Activated CD4-positive, CD25-positive, alpha-beta regulatory T cell (primary cell): ENCODE measurements at regions not wholly inside any gene's neighbourhood (a gene's known extent, or its start where the extent isn't known, plus 50 kb on each side); places are given as distances from the start of the nearest gene placed in this dataset.

Source experiments
- DNase-seq, 4 experiments: peaks; one replicate each; lab custom pipeline; 2025; lab: John Stamatoyannopoulos, UW

GRCh38 chr22:48448821-48449220 is 1378.9 kb downstream of the BRD1 start:
- no peak for DNase-seq

DNA sequence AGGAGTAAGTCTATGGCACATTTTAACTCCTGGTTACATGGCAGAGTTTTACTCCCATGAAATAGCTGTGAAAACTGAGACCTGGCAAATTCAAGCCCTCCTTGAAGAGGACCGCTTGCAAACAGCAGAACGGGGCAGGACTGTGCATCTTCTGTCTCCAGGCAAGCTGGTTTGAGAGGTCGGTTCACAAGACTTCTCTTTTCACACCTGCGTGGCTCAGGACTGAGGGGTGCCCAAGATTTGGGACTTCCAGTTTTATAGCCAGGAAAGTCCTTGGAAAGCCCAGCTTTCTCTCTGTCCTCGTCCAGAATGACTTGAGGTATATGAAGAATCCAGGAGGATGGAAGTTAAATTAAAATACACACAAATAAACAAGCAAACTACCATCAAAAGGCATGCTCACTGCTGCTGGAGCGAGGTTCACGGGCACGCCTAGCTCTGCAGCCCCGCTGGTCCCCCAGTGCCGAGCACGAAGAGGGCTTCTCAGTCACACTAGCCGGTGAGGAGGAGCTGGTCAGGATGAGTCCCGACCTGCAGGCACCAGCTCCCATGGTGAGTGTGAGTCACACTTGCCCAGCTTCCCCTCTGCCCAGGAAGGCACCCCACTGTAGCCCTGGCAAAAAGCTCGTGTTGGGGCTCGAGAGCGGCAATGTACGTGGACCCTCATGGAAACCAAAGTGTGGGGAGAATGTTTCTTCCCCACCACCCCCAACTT is 1382.4 kb downstream of the BRD1 start:
- no peak for DNase-seq

- DNase-seq: no peak
These were observed 1383.2 kb downstream of the BRD1 start for GRCh38 chr22:48444320-48445112.

DNA sequence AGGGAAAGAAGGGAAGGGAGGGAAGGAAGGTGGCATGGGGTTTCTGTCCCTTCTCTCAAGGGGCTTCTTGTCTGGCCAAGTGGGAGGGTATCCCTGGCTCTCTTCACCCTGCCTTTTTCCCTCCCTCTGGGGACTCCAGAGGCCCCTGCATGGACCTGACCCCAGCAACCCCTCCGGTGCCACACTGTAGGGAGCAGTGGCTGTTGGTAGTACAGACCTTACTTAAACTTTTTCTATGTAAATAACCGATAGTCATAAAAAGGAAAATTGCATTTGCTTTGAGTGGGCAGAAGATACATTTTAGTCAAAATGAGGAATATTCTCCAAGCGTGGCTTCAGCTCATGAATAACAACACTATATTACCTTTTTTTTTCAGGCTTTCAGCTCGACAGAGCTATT is 1384.0 kb downstream of the BRD1 start:
- DNase-seq: no peak

- no peak for DNase-seq
These were observed 1385.0 kb downstream of the BRD1 start for GRCh38 chr22:48442663-48443062.

DNA sequence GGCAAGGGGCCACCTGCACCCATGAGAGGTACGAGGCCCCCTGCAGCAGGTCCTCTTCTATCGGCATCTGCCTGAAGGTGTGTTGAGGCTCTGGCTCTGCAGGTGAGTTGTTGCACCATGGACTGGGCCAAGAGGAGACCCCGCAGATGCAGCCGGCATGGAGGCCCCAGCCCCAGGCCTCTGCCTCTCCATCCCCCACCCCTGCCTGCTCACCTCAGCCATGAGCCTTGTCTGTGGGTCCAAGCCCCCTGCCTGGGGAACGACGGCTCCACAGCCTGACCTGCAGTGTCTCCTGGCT is 1386.2 kb downstream of the BRD1 start:
- DNase-seq: no peak

DNA sequence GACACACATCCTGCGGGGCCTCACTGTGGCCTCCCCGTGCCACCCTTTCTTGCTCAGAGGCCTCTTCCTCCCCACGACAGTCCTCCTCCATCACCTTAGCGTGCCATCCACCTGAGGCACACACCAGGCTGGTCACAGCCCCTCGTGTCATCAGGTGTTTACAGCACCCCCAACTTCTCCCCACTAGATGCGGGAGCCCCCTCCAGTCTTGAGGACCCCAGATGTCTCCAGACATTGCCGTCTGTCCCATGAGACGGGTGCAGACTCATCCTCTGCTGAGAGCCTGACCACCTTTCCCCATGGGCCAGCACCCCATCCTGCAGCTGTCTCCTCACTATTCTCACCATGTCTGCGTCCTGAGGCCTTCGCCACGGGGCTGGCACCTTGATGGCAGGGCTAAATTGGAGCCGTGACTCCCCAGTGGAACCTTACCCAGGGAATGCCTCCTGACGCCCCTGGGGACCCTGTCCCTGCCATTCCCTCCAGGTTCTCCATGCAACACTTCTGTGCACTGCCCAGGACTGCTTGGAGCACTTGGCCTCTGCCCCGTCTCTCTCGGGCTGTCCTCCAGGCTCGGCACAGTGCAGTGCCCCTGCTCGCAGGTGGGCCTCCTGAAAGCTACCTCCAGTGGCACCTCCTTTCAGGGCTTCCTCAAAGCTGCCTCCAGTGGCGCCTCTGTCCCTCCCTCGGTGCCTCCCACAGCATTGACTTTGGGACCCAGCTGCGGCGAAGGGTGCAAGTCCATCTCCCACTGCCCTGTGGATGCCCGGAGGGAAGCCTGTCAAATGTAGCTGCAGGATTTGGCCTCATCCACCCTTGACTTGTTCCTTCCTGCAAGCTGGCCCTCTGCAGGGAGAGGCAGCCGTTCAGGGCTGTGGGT is 1386.8 kb downstream of the BRD1 start:
- no peak for DNase-seq

DNA sequence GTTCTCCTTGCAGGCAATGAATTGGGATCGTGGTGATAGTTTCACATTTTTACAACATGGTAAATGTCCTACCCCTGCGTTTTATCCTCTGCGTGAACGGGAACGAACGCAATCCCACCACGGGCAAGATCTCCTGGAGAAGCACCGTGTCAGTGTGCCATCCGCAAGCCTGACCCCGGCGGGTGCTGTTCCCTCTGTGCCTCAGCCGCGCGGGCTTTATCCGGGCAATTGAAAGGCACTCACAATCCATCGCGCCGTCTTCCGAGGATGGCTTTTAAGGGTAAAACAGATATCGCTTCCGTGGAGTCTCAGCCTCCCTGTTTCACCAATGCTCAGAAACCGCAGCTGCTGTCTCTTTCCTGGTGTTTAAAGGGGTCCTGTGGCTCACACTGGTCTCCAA is 1387.5 kb downstream of the BRD1 start:
- no peak for DNase-seq

DNA sequence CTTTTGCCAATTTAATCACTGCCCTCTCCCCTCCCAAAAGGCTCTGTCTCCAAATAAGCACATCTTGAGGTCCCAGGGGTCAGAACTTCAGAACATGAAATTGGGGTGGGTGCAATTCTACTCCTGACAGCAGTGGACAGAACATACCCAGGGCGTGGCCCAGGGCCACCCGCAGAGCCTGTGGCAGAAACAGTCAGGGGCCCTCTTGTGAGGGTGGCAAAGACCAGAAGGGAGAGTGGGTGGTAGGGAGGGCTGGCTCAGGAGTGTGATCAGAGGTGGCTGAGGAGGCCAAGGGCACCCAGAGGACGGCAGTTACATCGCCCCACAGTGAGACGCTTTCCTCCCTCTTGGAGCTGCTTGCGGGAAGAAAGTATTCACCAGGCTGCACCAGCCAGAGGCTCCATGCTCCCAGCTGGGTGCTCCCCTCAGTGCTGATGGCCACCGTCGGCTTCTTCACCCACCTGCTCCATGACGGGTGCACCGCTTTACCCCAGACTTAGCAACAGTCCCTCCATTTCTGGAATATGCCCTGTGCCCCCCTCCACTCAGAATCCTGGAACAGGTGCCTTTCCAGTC is 1388.0 kb downstream of the BRD1 start:
- no peak for DNase-seq

GRCh38 chr22:48438800-48439559 is 1388.7 kb downstream of the BRD1 start:
- no peak for DNase-seq

DNA sequence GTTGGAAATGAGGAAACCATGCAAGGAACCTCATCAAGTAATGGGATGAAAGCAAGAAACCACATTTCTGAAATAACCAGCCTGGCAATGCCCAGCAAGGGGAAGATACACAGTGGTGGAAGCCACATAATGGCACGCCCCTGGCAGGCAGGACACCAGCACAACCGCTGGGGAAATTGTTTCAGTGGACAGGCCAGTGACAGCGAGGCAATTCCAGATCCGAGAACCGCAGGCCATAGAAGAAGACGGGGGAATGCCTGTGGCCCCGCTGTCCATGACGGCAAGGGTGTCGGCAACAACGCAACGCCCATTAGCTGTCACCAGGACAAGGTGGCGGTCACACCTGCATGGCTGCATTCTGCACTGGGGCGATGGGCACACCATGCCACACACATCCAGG is 1389.6 kb downstream of the BRD1 start:
- DNase-seq: no peak

DNA sequence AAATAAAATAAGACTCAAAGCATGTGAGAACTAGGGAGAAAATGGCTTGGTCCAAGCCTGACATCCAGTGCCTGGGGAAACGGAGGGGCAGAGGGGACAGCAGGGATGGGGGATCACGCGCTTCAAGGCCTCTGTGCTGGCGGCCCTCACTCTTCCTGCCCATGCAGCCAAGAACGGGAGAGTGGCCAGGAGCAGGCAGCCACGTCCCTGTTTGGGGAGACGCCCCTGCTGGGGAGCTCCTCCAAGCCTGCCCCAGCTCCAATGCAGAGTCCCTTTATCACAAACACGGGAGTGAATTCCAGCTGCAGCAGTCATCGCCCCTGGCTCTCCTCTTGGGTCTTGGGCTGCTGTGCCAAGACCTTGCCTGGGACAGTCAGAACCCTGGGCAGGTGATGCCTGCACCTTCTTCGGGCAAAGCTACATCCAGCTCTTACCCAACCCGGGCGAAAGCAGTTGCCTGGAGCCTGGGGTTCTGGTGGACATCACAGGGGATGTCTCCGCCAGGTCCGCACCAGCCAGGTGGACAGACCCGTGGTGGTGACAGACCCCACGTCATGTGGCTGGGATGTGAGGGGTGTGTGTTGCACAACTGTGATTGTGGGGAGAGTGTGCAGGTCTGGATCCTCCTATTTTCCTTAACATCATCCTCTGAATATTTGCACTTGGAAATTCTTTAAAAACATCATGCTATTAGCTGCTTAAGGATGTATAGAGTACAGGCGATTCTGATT is 1391.3 kb downstream of the BRD1 start:
- DNase-seq: no peak

- DNase-seq: no peak
These were observed 1392.8 kb downstream of the BRD1 start for GRCh38 chr22:48434868-48435250.

DNA sequence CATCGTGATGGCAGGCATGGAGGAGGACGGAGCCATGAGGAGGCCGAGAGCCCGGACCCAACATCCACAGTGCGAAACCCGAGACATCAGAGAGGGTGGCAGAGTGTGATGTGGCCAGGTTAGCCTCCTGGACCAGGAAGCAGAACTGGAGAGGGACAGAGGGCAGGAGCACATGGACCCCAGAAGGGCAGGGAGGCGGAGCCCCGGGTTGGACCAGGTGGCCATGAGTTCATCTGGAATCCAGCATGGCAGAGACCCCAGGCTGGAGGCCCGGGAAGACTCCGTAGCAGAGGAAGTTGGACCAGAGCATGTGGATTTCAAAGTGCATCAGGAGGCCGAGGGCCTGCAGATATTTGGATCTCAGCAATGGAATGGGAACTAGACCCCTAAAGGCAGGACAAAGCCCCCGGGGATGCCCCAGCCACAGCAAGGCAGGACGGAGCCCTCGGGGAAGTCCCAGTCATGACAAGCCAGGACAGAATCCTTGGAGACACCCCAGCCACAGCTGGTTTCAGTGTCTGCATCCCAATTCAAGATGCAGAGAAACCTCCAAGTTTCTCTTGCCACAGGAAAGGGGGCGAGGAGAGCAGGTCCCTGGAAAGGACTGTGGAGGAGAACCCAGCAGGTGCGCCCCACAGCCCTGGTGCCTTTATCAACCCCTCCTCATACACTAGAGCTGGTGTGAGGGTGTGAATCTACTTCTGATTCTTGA is 1393.4 kb downstream of the BRD1 start:
- DNase-seq: no peak

- no peak for DNase-seq
These were observed 1394.0 kb downstream of the BRD1 start for GRCh38 chr22:48433647-48434046.

DNA sequence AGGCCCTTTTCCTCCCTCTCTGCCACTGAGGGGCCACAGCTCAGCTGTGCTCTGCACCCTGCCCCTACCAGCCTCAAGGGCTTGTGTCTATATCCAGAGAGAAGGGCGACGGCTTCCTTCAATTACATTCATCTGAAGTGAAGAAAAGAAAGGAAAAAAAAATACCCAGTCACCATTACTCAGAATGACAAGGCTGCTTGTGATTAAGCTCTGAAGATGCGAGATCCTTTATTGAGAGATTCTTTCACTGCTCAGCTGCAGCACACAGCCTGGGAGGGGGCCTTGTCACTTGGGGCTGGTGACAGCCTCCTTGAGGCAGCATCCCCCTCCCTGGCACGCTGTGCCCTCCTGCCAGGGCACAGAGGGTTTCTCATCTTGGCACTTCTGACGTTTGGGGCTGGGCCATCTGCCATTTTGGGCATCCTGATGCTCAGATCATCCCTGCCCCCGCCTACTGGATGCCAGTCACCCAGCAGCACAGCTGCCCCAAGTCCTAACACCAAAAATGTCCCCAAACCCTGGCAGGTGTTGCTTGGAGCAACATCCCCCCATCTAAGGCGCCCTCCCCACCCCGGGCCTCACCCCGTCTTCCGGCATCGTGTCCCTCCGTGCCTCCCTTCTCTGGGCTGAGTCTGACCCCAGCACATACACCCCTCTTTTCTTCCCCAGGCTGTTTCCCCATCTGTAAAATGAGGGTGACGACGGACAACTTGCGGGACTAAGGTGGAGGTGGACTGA is 1394.7 kb downstream of the BRD1 start:
- no peak for DNase-seq

DNA sequence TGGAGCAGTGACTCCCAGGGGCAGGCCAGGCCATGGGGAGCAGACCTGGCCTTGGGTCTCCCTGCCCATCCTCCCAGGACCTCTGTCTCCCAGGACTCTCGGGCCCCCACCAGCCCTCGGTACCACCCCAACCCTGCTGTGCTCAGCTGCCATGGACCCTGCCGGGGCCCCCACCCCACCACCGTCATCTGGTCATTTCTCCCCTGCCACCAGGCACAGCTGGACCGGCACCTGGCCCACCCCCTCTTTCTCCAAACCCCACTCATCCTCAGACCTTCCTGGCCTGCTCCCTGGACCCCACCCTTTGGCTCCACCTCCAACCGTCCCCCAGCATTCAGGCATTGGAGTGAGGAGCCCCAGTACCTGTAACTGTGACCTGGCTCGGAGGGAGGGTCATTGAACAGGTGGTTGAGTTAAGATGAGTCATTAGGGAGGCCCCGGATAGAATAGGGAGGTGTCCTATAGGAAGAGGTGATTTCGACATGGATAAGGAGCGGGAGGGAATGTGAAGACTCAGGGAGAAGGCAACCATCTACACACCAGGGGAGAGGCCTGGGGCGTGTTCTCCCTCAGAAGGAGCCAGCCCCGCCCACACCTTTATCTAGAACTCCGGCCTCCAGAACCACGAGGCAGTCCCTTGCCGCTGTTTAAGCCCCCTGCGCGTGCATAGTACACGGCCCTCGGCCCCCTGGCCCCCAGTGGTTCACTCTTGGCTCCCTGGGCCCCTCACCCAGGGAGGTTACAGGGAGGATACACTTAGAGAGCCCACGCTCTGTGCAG is 1395.9 kb downstream of the BRD1 start:
- DNase-seq: no peak

- DNase-seq: no peak
These were observed 1396.7 kb downstream of the BRD1 start for GRCh38 chr22:48431014-48431413.

- DNase-seq: no peak
These were observed 1398.1 kb downstream of the BRD1 start for GRCh38 chr22:48429446-48430020.
